ENCODE measurements at regions not wholly inside any gene's neighbourhood (a gene's known extent, or its start where the extent isn't known, plus 50 kb on each side); places are given as distances from the start of the nearest gene placed in this dataset.

GRCh38 chr1:98035602-98036002 lies 114.8 kb upstream of the DPYD start:
- peaks cover 2% of the 10 kb centered on the region for H3K27me3 Mint-ChIP-seq (ENCODE audit: unreplicated experiment)
- no peaks in the 10 kb centered on the region for H3K4me1 Mint-ChIP-seq (ENCODE audit: unreplicated experiment)
- no peaks in the 10 kb centered on the region for H3K36me3 Mint-ChIP-seq (ENCODE audit: low read depth, unreplicated experiment)
- no peak for DNase-seq (ENCODE audit: low spot score)
- TF ChIP-seq CTCF (IDR thresholded peaks at IDR 0.05; ENCODE audit: unreplicated experiment) = no peak
- H3K4me3 Mint-ChIP-seq (ENCODE audit: unreplicated experiment) = no peak overlapping the region
- no peak overlapping the region for H3K27ac Mint-ChIP-seq (ENCODE audit: unreplicated experiment)
- no peaks in the 10 kb centered on the region for H3K9me3 Mint-ChIP-seq (ENCODE audit: unreplicated experiment)

- Mint-ChIP-seq H3K4me1 (ENCODE audit: unreplicated experiment) (no peaks in the 10 kb centered on the region), H3K4me3 (ENCODE audit: unreplicated experiment) (no peak overlapping the region), H3K9me3 (ENCODE audit: unreplicated experiment) (no peaks in the 10 kb centered on the region), H3K27me3 (ENCODE audit: unreplicated experiment) (peaks cover 2% of the 10 kb centered on the region), H3K36me3 (ENCODE audit: low read depth, unreplicated experiment) (no peaks in the 10 kb centered on the region), H3K27ac (ENCODE audit: unreplicated experiment) (no peak overlapping the region)
- TF ChIP-seq CTCF (IDR thresholded peaks at IDR 0.05; ENCODE audit: unreplicated experiment) = no peak
- no peak for DNase-seq (ENCODE audit: low spot score)
Observed at GRCh38 chr1:98034505-98034904, 113.7 kb upstream of the DPYD start.

GRCh38 chr1:98032958-98033357 lies 112.1 kb upstream of the DPYD start:
- Mint-ChIP-seq H3K4me3 (ENCODE audit: unreplicated experiment) (no peak overlapping the region), H3K36me3 (ENCODE audit: low read depth, unreplicated experiment) (no peaks in the 10 kb centered on the region), H3K9me3 (ENCODE audit: unreplicated experiment) (no peaks in the 10 kb centered on the region), H3K27me3 (ENCODE audit: unreplicated experiment) (peaks cover 2% of the 10 kb centered on the region), H3K4me1 (ENCODE audit: unreplicated experiment) (no peaks in the 10 kb centered on the region), H3K27ac (ENCODE audit: unreplicated experiment) (no peak overlapping the region)
- TF ChIP-seq CTCF (IDR thresholded peaks at IDR 0.05; ENCODE audit: unreplicated experiment) = no peak
- no peak for DNase-seq (ENCODE audit: low spot score)

GRCh38 chr1:98030976-98031375 lies 110.1 kb upstream of the DPYD start:
- no peaks in the 10 kb centered on the region for H3K36me3 Mint-ChIP-seq (ENCODE audit: low read depth, unreplicated experiment)
- no peaks in the 10 kb centered on the region for H3K9me3 Mint-ChIP-seq (ENCODE audit: unreplicated experiment)
- H3K27ac Mint-ChIP-seq (ENCODE audit: unreplicated experiment) = no peak overlapping the region
- no peak for TF ChIP-seq CTCF (IDR thresholded peaks at IDR 0.05; ENCODE audit: unreplicated experiment)
- DNase-seq (ENCODE audit: low spot score) = no peak
- no peak overlapping the region for H3K4me3 Mint-ChIP-seq (ENCODE audit: unreplicated experiment)
- peaks cover 2% of the 10 kb centered on the region for H3K27me3 Mint-ChIP-seq (ENCODE audit: unreplicated experiment)
- H3K4me1 Mint-ChIP-seq (ENCODE audit: unreplicated experiment) = no peaks in the 10 kb centered on the region

GRCh38 chr1:98030483-98030882 lies 109.6 kb upstream of the DPYD start:
- DNase-seq (ENCODE audit: low spot score) = no peak
- H3K9me3 Mint-ChIP-seq (ENCODE audit: unreplicated experiment) = no peaks in the 10 kb centered on the region
- H3K36me3 Mint-ChIP-seq (ENCODE audit: low read depth, unreplicated experiment) = no peaks in the 10 kb centered on the region
- no peaks in the 10 kb centered on the region for H3K27me3 Mint-ChIP-seq (ENCODE audit: unreplicated experiment)
- H3K4me1 Mint-ChIP-seq (ENCODE audit: unreplicated experiment) = no peaks in the 10 kb centered on the region
- no peak overlapping the region for H3K4me3 Mint-ChIP-seq (ENCODE audit: unreplicated experiment)
- H3K27ac Mint-ChIP-seq (ENCODE audit: unreplicated experiment) = no peak overlapping the region
- TF ChIP-seq CTCF (IDR thresholded peaks at IDR 0.05; ENCODE audit: unreplicated experiment) = no peak

All from endothelial cell (in vitro differentiated cells).